Naive thymus-derived CD4-positive, alpha-beta T cell (primary cell): ENCODE measurements at regions not wholly inside any gene's neighbourhood (a gene's known extent, or its start where the extent isn't known, plus 50 kb on each side); places are given as distances from the start of the nearest gene placed in this dataset.

ENCODE experiments used
- ATAC-seq: fragments of 150-1000 bp; cut with Tn5 transposase; 2 replicates; pipeline ENCODE4 v1.10.0; 2021; ENCODE audit warnings: mild to moderate bottlenecking, moderate library complexity
- CTCF ChIA-PET: fragments of 350-600 bp; sonication (Branson Sonifier 250); formaldehyde crosslinking; loops from one replicate; lab custom pipeline; 2021; ENCODE audit warnings: antibody characterized with exemption; lab: Charles Lee
- POLR2A ChIA-PET: fragments of 350-600 bp; sonication (Branson Sonifier 250); formaldehyde crosslinking; loops from one replicate; lab custom pipeline; 2021; ENCODE audit warnings: antibody characterized with exemption, inconsistent platforms; lab: Charles Lee
- DNase-seq, 9 donors: peaks; one replicate each; pipeline versions ENCODE4 v3.0.0 to v3.0.0-alpha.2; 2020 to 2022; ENCODE audit warnings: mixed read lengths in 1 of 9
- H3K27ac ChIP-seq: one replicate; pipeline ENCODE4 v1.7.0; 2013; ENCODE audit warnings: mild to moderate bottlenecking, low read depth, low read length, moderate library complexity
- H3K27me3 ChIP-seq, 2 donors: one replicate each; pipeline ENCODE4 v1.7.0; 2013; ENCODE audit warnings: low read length in 2 of 2, mild to moderate bottlenecking in 2 of 2, moderate library complexity in 2 of 2; ENCODE audit not compliant: control insufficient read depth in 2 of 2, insufficient read depth in 2 of 2
- H3K36me3 ChIP-seq, 3 experiments: 1 replicate in 2 of 3; 2 replicates in 1 of 3; pipeline ENCODE4 v1.7.0; 2013; ENCODE audit warnings: low read length in 3 of 3, mild to moderate bottlenecking in 3 of 3, moderate library complexity in 1 of 3; ENCODE audit not compliant: insufficient read depth in 3 of 3, control insufficient read depth in 2 of 3
- H3K4me1 ChIP-seq, 2 donors: one replicate each; pipeline ENCODE4 v1.7.0; 2013; ENCODE audit warnings: low read length in 2 of 2, mild to moderate bottlenecking in 2 of 2, moderate library complexity in 1 of 2; ENCODE audit not compliant: control insufficient read depth in 2 of 2, insufficient read depth in 2 of 2
- H3K4me3 ChIP-seq: 2 replicates; pipeline ENCODE4 v1.7.0; 2013; ENCODE audit warnings: mild to moderate bottlenecking, low read length
- H3K9me3 ChIP-seq, 3 experiments: 1 replicate in 2 of 3; 2 replicates in 1 of 3; pipeline ENCODE4 v1.7.0; 2013; ENCODE audit warnings: low read length in 3 of 3; ENCODE audit not compliant: control insufficient read depth in 2 of 3
- H3K27ac Mint-ChIP-seq, 9 donors: one replicate each; pipeline ENCODE4 v1.8.0; 2020 to 2022; ENCODE audit warnings: mixed read lengths in 9 of 9, mild to moderate bottlenecking in 8 of 9, moderate library complexity in 5 of 9, inconsistent platforms in 2 of 9
- H3K27me3 Mint-ChIP-seq, 5 donors: one replicate each; pipeline ENCODE4 v1.8.0; 2021 to 2022; ENCODE audit warnings: mixed read lengths in 5 of 5, mild to moderate bottlenecking in 1 of 5
- H3K36me3 Mint-ChIP-seq, 5 donors: one replicate each; pipeline ENCODE4 v1.8.0; 2020 to 2022; ENCODE audit warnings: mixed read lengths in 5 of 5, mild to moderate bottlenecking in 3 of 5, inconsistent platforms in 1 of 5
- H3K4me1 Mint-ChIP-seq, 7 donors: one replicate each; pipeline ENCODE4 v1.8.0; 2020 to 2022; ENCODE audit warnings: mixed read lengths in 7 of 7, mild to moderate bottlenecking in 3 of 7, inconsistent platforms in 1 of 7
- H3K4me3 Mint-ChIP-seq, 10 donors: one replicate each; pipeline ENCODE4 v1.8.0; 2020 to 2022; ENCODE audit warnings: mild to moderate bottlenecking in 10 of 10, mixed read lengths in 10 of 10, moderate library complexity in 6 of 10, inconsistent platforms in 2 of 10
- H3K9me3 Mint-ChIP-seq, 11 donors: one replicate each; pipeline ENCODE4 v1.8.0; 2020 to 2022; ENCODE audit warnings: mixed read lengths in 11 of 11, mild to moderate bottlenecking in 4 of 11, inconsistent platforms in 1 of 11, moderate library complexity in 1 of 11
- intact Hi-C, 2 donors: fragments of 100-400 bp; cut with micrococcal nuclease; formaldehyde crosslinking; loops; one replicate each; pipeline ENCODE4 v1.15.1; 2023

DNA sequence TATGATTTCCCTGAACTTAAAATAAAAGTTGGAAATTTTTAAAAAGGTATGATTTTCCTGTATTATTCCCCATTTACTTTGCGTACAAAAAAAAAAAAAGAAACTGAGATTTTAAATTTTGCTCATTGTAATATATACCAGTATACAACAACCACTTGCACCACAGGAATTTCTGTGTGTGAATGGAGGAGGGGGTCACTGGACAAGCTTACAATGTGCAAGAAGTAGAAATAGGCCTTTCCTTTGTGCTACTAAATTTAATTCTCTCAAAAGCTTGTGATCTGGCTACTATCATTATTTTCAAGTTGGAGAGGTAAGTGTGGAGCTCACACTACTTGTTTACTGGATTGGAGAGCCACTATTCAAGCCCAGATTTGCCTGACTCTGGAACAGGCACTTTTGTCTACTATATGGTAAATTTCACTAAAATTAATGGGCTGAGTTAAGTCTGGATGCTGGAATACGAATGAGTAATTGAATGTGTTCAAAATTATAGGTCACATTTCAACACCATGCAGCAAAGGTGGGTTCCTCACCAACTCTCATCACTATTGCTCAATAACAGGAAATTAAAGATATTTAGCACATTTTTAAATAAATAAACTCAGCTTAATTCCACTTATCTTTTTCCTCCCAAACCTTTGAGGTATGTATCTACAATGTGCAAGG is 148.0 kb upstream of the MBNL1 start:
- H3K36me3 ChIP-seq = no peaks in the 10 kb centered on the region
- intact Hi-C loops = no loop called here

GRCh38 chr3:152121270-152121636 is 147.5 kb upstream of the MBNL1 start:
- Histone ChIP-seq H3K9me3 (no peaks in the 10 kb centered on the region), H3K4me3 (no peak overlapping the region), H3K27me3 (no peaks in the 10 kb centered on the region), H3K4me1 (no peaks in the 10 kb centered on the region), H3K27ac (no peak overlapping the region), H3K36me3 (no peaks in the 10 kb centered on the region)
- Mint-ChIP-seq H3K27me3 (peaks cover 0 to 6% (median 0%) of the 10 kb centered on the region in 5 donors), H3K36me3 (peaks cover 0 to 20% (median 9%) of the 10 kb centered on the region in 5 donors), H3K9me3 (peaks cover 0 to 6% (median 0%) of the 10 kb centered on the region in 11 donors), H3K4me1 (peaks cover 6 to 19% (median 14%) of the 10 kb centered on the region in 7 donors), H3K27ac (no peak overlapping the region), H3K4me3 (no peak overlapping the region)
- ATAC-seq (no peak), DNase-seq (no peak)
- ChIA-PET POLR2A (no interaction called here), CTCF (interaction anchor here (0.6 to 0.7 kb wide), 2 partner anchors 42 to 385 kb away, joined by 3 to 4 read pairs; no protein-coding TSS in a partner anchor)
- intact Hi-C loops = no loop called here

More for the DNA sequence above, 148.0 kb upstream of the MBNL1 start:
- CTCF ChIA-PET = interaction anchor here (0.6 to 0.7 kb wide), 2 partner anchors 42 to 386 kb away, joined by 3 to 4 read pairs; no protein-coding TSS in a partner anchor
- Histone ChIP-seq H3K27ac (no peak overlapping the region), H3K9me3 (no peaks in the 10 kb centered on the region), H3K4me1 (no peaks in the 10 kb centered on the region), H3K4me3 (no peak overlapping the region), H3K27me3 (no peaks in the 10 kb centered on the region)
- Mint-ChIP-seq H3K27me3 (peaks cover 0 to 7% (median 0%) of the 10 kb centered on the region in 5 donors), H3K4me3 (no peak overlapping the region), H3K27ac (no peak overlapping the region), H3K4me1 (peaks cover 6 to 19% (median 14%) of the 10 kb centered on the region in 7 donors), H3K9me3 (peaks cover 0 to 6% (median 0%) of the 10 kb centered on the region in 11 donors), H3K36me3 (peaks cover 0 to 20% (median 9%) of the 10 kb centered on the region in 5 donors)
- DNase-seq = no peak
- ATAC-seq = no peak
- POLR2A ChIA-PET = interaction anchor here (0.7 kb wide), 1 partner anchor 306 kb away, joined by 3 read pairs; no protein-coding TSS in a partner anchor

DNA sequence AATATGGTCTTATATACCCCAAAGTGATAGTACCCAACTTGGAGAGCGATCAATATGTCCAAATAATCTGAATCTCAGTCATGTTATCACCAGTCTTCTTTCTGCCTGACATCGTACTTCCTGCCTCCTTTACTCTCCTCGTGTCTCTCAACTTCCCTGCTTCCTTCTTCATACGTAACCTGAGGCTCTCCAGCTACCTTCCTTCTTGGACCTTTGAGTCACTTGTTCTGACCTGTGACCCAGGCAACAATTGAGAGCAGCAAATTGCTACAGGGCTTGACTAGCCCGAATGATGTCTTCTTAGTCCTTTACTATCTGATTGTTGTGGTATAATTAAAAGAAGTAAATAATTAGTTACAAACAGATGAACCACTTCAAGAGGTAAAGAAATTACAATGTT is 145.9 kb upstream of the MBNL1 start:
- peak overlapping the region in 5 of 9 donors; percentile 3 to 80 (median 29) for H3K27ac Mint-ChIP-seq
- ChIA-PET CTCF (no interaction called here), POLR2A (interaction anchor here (0.6 kb wide), 1 partner anchor 320 kb away, joined by 3 read pairs; no protein-coding TSS in a partner anchor)
- no peak for ATAC-seq
- no peaks in the 10 kb centered on the region for H3K36me3 ChIP-seq
- H3K4me1 Mint-ChIP-seq = peaks cover 6 to 23% (median 19%) of the 10 kb centered on the region in 7 donors
- peak overlapping the region in 7 of 10 donors; percentile 9 to 68 (median 45) for H3K4me3 Mint-ChIP-seq
- H3K27me3 ChIP-seq = no peaks in the 10 kb centered on the region
- H3K36me3 Mint-ChIP-seq = peaks cover 0 to 14% (median 4%) of the 10 kb centered on the region in 5 donors
- no peak overlapping the region for H3K27ac ChIP-seq
- DNase-seq = no peak
- H3K9me3 ChIP-seq = no peaks in the 10 kb centered on the region
- H3K4me1 ChIP-seq = no peaks in the 10 kb centered on the region
- peaks cover 0 to 5% (median 0%) of the 10 kb centered on the region in 5 donors for H3K27me3 Mint-ChIP-seq
- H3K4me3 ChIP-seq = no peak overlapping the region
- H3K9me3 Mint-ChIP-seq = peaks cover 0 to 4% (median 0%) of the 10 kb centered on the region in 11 donors
- intact Hi-C loops = no loop called here

DNA sequence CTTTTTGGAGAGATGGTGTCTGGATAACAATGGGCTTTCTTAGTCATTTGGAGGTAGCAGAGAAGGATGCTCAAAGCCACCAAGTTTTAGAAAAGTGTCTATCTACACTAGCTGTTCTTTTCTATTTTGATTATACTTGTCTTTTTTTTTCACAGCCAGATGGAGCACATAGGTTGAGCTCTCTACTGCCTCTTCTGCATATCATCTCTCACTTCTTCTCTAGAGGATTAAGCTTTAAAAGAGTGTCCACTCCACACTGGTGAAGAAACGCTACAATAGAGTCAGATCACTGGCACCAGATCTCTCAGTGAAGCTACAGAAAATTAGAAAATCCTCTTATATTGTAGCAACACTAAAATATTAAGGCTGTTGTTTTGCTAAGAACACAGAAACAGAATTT is 145.3 kb upstream of the MBNL1 start:
- H3K4me1 Mint-ChIP-seq = peaks cover 6 to 23% (median 19%) of the 10 kb centered on the region in 7 donors
- H3K4me3 ChIP-seq = no peak overlapping the region
- H3K36me3 Mint-ChIP-seq = peaks cover 0 to 12% (median 1%) of the 10 kb centered on the region in 5 donors
- H3K36me3 ChIP-seq = no peaks in the 10 kb centered on the region
- ATAC-seq (no peak), DNase-seq (no peak)
- H3K27me3 ChIP-seq = no peaks in the 10 kb centered on the region
- no peak overlapping the region for H3K27ac ChIP-seq
- peak overlapping the region in 3 of 9 donors; percentile 3 to 10 (median 9) for H3K27ac Mint-ChIP-seq
- intact Hi-C loops = no loop called here
- CTCF ChIA-PET = interaction anchor here (0.9 kb wide), 1 partner anchor 161 kb away, joined by 4 read pairs; no protein-coding TSS in a partner anchor
- peaks cover 0 to 4% (median 0%) of the 10 kb centered on the region in 11 donors for H3K9me3 Mint-ChIP-seq
- no peaks in the 10 kb centered on the region for H3K4me1 ChIP-seq
- POLR2A ChIA-PET = no interaction called here
- H3K4me3 Mint-ChIP-seq = peak overlapping the region in 6 of 10 donors; percentile 2 to 59 (median 14)
- no peaks in the 10 kb centered on the region for H3K9me3 ChIP-seq
- peaks cover 0 to 6% (median 0%) of the 10 kb centered on the region in 5 donors for H3K27me3 Mint-ChIP-seq

DNA sequence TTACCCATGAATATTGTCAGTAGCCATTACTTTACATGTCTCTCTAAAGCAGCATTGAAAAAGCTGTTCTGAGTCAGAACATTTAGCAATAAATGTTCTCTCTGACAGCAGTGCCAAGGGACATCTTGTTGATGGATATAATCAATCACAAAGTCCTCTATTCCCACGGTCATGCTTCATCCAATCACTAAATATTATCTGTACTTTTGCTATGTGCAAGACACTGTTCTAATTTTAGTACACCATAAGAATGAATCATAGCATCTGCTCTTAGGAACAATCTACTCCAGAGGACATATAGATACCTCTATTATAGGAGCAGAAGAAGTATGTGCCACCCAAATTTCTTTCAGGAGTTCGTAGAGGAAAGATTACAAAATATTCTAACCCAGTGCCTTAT is 142.5 kb upstream of the MBNL1 start:
- CTCF ChIA-PET = no interaction called here
- H3K27me3 Mint-ChIP-seq = peaks cover 0 to 14% (median 0%) of the 10 kb centered on the region in 5 donors
- Histone ChIP-seq H3K9me3 (no peaks in the 10 kb centered on the region), H3K36me3 (no peaks in the 10 kb centered on the region), H3K27ac (no peak overlapping the region), H3K27me3 (no peaks in the 10 kb centered on the region), H3K4me3 (no peak overlapping the region), H3K4me1 (no peaks in the 10 kb centered on the region)
- POLR2A ChIA-PET = no interaction called here
- peaks cover 6 to 23% (median 19%) of the 10 kb centered on the region in 7 donors for H3K4me1 Mint-ChIP-seq
- no peak overlapping the region for H3K27ac Mint-ChIP-seq
- H3K36me3 Mint-ChIP-seq = peaks cover 0 to 5% (median 0%) of the 10 kb centered on the region in 5 donors
- no peak for ATAC-seq
- H3K4me3 Mint-ChIP-seq = no peak overlapping the region
- DNase-seq = no peak
- intact Hi-C loops = no loop called here
- H3K9me3 Mint-ChIP-seq = no peaks in the 10 kb centered on the region

DNA sequence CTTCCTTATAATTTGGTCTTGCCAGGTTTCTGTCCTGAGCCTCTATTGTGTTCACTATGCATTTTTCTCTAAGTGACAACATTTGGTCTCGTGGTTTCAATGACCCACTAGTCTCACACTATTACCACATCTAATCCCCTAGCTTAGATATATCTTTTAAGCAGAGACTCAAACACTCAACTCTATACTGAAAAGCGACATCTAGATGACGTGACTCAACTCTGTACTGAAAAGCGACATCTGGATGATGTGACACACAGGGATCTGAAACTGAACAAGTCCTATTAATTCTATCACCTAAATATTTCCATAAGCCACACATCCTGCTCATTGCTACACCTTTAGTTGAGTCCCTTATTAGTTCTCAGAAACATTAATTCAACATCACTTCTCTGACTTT is 141.7 kb upstream of the MBNL1 start:
- Mint-ChIP-seq H3K4me1 (peaks cover 6 to 21% (median 16%) of the 10 kb centered on the region in 7 donors), H3K27ac (peak overlapping the region in 1 of 9 donors; percentile 9), H3K36me3 (peaks cover 0 to 5% (median 0%) of the 10 kb centered on the region in 5 donors), H3K4me3 (peak overlapping the region in 1 of 10 donors; percentile 0), H3K27me3 (peaks cover 0 to 14% (median 0%) of the 10 kb centered on the region in 5 donors), H3K9me3 (no peaks in the 10 kb centered on the region)
- Histone ChIP-seq H3K4me1 (no peaks in the 10 kb centered on the region), H3K4me3 (no peak overlapping the region), H3K36me3 (no peaks in the 10 kb centered on the region), H3K27me3 (no peaks in the 10 kb centered on the region), H3K27ac (no peak overlapping the region), H3K9me3 (no peaks in the 10 kb centered on the region)
- DNase-seq = no peak
- intact Hi-C loops = no loop called here
- no peak for ATAC-seq
- ChIA-PET CTCF (no interaction called here), POLR2A (no interaction called here)
